GM18858 (cell line): ENCODE measurements at regions not wholly inside any gene's neighbourhood (a gene's known extent, or its start where the extent isn't known, plus 50 kb on each side); places are given as distances from the start of the nearest gene placed in this dataset.

Experiments used
- ATAC-seq: cut with Tn5 transposase; IDR thresholded peaks from one replicate; pipeline ENCODE4 v1.9.1; 2021; ENCODE audit not compliant: unreplicated experiment

DNA sequence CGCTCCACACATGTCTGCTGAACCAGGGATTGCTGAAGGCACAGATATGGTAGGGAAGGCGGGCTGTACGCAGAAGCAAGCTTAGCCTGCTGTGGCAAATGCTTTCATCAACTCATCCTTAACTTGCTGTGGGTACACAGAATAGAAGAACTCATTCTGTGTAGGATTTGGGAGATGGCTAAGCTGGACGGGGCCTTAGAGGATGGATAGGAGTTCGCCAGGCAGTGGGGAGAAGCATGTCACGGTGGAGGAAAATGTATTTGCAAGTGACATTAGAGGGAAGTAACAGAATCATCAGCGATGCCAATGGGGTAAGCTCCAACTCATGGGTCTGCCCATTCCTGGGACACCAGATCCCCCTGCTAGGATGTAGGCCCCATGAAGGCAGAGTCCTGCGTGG, 96.7 kb upstream of the SMIM21 start:
- ATAC-seq = no peak

DNA sequence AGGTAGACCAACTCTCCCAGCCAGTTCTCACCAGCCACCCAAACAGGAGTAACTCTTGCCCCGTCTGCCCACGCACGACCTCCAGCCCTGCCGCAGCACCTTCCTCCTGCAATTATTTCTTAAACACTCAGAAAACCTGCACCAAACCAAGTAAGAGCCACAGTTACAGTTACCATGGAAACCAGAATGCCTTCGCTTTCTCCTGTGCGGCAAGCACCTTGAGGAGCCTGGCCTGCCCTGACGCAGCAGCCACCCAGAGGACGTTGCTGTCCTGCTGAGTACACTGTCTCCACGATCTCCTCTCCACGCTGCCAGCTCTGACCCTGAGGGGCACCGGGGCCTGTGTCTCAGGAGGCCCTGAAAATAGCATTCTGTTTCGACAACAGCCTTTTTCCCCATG, 94.3 kb upstream of the SMIM21 start:
- no peak for ATAC-seq

DNA sequence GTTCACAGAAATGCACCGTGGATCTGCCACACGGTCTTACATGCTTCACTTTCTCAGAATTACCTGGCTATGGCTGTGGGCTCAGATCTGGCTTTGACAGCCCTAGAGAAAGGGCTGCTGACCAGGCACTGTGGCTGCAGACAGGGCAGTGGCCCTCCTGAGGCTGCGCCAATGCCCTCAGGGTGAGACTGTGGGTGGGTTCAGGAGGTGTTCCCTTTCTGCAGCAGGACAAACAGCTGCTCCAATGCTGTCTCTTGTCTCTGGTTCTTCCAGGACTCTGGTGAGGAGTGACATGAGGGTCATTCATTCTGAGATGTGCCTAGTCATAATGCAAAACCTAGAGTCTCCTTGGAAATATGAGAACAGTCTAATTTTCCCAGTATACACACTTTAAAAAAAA, 90.5 kb upstream of the SMIM21 start:
- no peak for ATAC-seq

DNA sequence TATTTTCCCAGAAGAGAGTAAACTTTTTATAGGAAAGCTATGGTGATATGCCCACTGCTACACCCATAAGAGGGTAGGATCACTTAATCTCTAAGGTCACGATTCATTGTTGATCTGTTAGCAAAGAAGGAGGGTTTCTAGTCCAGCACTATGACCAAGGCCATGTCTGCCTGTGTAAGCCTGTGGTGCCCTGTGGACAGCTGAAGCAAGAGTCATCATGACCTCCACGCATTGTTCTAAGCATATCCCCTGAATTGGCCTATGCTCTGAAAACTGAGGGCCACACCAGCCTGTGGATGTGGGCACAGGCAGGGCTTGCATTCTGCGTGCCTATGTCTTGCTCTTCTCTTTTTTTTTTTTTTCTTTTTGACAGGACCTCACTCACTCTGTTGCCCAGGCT, 89.8 kb upstream of the SMIM21 start:
- ATAC-seq = no peak

DNA sequence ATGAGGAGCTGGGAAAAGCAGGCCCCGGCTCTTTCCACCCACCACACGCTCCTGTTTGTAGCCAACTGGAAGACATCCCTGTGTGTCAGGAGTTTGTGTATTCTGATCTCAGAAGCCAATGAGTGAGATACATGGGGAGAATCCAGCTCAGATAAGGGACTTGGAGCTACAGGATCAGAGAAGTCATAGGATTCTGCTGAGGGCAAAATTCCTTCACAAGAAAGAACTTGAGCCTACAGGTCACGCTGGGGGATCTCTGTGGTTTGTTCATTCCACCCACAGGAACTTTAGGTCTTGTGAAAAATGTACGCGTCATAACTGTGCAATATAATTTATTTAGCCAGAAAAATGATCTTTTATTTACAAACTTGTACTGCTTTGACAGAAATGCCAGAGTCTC, 80.1 kb upstream of the SMIM21 start:
- no peak for ATAC-seq

DNA sequence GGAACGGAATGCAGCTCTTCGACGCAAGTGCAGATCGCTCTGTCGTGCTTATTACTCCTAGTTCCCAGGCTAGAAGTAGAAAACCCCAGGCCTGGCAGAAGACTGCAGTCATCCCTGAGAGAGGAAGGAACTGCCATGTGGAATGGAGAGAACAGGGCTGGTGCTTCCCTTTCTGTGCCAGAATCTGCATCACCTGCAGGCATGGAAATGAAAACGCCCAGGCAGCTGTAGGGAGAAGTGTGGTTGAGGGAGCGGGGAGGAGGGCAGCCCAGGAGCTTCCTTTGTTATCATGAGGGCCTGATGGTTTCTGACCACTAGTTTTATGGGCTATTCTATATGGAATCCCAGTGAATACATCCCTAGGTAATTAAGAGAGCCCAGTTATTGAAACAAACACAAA, 79.4 kb upstream of the SMIM21 start:
- no peak for ATAC-seq

DNA sequence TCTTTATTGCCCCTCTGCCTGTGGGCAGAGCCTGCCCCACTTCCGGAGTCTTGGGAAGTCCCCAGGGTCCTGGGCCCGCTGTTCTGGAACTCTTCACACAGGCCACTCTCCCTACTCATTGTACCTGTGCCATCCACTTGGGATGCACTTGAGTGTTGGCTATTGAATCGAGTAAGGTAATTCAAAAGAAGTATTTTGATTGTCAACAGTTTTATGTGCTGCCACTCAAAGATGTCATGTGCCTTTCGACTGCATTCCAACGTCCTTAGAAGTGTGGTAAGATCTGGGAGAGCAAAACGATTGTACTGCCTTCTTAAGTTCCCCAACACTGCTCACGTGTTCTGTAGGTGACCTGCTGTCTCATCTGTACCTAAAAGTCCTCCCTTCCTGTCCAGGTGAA, 77.0 kb upstream of the SMIM21 start:
- ATAC-seq = no peak

DNA sequence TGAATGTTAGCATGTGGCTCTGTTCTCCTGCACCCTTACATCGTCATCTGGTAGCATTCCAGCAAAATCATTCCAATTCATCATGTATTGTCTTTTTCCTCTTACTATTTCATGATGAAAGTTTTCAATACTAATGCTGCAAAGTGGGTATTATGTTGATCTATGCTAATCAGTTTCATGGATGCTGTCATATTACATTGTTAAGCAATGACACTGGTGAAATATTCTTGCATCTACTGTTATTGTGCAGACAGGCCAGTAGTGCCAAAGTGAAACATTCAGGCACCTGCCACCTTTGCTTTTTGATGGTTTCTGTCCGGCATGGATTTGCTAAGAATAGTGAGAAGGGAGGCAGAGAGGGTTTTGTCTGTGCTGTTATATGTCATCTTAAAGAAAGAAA, 76.1 kb upstream of the SMIM21 start:
- ATAC-seq = no peak

DNA sequence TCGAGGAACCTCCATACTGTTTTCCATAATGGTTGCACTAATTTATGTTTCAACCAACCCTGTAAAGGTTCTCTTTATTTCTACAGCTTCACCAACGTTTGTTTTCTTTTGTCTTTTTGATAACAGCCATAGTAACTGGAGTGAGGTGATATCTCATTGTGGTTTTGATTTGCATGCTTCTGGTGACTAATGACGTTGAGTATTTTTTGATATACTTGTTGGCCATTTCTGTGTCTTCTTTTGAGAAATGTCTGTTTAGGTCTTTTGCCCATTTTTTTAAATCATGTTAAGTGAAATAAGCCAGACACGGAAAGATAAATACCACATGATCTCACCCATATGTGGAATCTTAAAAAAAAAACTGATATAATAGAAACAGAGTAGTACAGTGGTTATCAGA, 74.8 kb upstream of the SMIM21 start:
- ATAC-seq = no peak

DNA sequence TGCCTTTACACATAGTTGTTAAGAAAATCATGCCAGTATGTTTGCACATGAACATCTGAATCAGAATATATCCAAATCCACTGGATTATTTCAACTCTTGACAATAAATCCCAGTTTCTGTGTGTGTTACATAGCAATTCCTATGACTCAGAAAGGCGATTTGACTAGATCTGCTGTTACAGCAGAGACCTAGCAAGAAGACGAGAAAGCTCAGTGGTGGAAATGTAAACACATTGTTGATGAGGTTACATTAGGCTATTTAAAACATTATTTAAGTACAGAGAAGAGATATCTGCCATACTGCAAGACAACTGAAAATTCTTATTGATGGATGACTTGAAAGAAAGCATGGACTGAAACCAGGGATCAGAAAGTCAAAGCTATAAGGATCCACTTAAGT, 73.0 kb upstream of the SMIM21 start:
- no peak for ATAC-seq

DNA sequence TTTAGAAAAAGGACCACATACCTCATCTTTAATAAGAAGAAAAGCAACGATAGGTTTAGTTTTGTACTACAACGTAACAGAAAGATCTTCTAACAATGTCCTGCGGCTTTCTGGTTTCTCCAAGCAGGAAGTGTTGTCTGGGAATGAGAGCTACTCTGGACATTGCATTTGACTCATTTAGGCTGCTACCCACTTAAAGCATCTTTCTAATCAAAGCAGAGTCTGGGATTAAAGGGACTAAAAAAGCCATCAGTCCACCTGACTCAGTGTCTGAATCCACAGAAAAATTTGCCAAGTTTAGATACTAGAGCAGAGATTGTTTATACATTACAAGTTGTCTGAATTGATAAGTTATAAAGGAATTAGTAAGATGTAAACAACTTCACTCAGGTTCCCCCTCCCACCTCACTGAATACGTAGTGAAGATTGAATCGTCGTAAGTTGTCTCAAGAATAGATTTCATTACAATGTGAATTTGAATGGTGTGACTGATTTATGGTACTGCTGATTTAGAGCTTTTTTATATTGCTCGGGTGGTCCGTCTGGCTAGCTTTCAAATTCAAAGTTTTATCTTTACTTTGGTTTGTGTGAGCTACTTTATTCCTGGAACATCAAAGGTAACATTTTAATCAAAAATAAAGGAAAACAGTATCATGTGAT, 70.2 kb upstream of the SMIM21 start:
- no peak for ATAC-seq

DNA sequence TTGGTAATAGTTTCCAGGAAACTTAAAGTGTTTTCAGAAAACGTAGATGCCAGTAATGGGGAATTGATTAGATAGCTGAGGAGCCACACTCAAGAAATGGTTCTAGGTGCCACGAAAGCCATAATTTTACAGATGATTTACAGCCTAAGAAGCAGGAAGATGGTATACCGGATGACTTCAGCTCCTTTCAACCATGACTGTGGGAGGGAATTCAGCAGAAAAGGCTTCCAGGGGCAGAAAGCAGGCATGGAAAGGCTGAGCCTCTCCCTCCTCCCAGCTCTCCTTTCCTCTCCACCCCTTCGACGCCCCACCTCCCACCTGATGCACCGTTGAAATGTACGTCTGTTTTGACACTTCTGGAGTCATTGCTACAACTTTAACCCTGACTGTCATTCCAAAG, 68.6 kb upstream of the SMIM21 start:
- no peak for ATAC-seq

DNA sequence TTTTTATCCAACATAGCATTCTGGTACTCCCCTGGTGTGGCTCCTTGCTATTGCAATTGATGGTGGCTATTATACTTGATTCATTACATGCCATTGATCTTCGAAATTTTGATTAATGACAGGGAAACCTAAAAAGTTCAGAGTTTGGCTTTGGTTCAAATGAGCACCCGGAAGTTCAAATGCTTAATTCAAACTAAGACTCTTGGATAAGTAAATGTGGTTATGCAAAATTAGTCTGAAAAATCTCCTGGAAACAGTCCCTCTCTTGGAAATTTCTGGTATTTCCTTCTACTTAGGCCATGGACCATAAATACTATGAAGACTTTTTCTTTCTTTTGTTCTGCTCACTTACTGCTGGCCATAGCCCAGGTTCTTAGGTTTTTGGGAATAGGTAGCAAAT, 65.3 kb upstream of the SMIM21 start:
- ATAC-seq = no peak

DNA sequence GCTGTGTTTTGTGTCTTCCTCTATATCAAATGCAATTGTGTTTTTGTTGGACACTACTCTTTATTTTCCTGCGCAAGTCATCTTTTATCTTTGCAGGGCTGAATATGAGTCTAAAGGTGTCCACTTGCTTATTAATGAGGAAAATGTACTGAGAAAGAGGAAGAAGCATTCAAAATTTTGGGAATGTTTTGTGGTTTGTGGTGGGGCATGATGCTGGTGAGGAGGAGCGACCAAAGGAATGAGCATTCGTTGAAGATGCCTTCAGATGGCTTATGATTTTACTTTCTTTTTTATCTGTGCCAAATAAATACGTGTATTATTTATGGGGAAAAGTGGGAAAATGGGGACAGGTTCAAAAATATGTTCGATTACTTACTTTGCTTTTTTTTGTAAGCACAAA, 63.9 kb upstream of the SMIM21 start:
- no peak for ATAC-seq

DNA sequence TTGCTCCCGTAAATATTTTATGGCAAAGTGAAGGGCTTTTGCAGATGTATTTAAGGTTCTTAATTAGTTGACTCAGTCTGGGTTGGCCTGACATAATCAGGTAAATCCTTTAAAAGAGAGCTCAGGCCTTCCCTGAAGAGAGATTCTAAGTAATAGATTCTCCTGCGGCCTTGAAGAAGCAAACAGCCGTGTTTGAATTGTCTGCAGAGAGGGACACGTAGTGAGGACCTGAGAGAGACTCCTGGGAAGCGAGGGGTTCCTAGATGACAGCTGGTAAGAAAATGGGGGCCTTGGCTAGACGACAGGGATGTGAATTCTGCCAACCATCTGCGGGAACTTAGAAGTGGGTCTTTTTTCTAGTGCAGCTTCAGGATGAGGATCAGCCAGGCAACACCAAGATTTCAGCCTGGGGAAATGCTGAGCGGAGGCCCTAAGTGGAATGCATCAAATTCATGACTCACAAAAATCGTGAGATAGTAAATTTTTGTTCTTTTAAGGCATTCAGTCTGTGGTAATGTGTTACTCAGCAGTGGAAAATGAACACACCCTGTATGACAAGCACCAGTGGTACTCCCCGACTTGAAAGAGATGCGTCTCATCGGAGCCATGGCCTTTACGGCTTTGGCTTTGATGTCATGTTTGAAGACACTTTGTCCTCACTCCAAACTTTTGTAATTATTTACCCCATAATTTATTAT, 62.1 kb upstream of the SMIM21 start:
- ATAC-seq = no peak

DNA sequence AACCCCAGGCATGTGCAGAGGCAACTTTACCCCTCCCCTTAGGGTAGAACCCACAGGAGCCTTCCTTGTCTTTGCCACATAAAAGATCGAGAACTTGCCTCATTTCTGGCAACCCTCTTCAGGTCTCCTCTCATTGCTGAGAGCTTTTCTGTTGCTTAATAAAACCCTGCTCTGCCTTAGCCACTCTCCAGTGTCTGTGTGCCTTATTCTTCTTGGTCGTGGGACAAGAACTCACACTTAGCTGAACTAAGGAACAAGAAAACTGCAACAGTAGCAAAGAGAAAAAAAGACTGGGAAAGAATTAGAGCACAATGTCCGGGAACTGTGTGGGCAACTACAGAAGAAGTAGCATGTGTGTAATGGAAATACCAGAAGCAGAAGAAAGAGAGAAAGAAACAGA, 56.2 kb upstream of the SMIM21 start:
- no peak for ATAC-seq

DNA sequence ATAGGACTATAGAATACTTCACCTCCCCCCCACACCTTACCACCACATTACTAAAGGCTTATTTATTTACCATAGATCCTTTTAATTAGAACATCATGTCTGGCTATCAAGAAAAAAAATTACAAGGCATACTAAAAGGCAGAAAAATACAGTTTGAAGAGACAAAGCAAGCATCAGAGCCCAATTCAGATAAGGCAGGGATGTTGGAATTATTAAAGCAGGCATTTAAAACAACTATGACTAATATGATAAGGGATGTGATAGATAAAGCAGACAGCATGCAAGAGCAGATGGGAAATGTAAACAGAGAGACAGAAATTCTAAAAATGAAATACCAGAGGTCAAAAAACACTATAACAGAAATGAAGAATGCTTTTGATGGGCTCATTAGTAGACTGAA, 55.4 kb upstream of the SMIM21 start:
- ATAC-seq = no peak

DNA sequence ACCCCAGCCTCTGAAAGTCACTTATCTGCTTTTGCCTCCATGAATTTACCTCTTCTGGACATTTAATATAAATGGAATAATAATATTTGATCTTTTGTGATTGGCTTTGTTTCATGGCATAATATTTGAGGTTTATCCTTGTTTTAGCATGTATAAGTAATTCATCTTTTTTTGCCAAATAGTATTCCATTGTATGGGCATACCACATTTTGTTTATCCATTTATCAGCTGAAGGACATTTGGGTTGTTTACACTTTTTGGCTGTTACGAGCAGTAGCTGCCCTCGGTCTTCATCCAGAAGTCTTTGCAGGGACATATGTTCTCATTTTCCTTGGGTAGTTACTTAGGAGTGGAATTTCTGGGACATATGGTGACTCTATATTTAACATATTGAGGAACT, 53.0 kb upstream of the SMIM21 start:
- ATAC-seq = no peak

DNA sequence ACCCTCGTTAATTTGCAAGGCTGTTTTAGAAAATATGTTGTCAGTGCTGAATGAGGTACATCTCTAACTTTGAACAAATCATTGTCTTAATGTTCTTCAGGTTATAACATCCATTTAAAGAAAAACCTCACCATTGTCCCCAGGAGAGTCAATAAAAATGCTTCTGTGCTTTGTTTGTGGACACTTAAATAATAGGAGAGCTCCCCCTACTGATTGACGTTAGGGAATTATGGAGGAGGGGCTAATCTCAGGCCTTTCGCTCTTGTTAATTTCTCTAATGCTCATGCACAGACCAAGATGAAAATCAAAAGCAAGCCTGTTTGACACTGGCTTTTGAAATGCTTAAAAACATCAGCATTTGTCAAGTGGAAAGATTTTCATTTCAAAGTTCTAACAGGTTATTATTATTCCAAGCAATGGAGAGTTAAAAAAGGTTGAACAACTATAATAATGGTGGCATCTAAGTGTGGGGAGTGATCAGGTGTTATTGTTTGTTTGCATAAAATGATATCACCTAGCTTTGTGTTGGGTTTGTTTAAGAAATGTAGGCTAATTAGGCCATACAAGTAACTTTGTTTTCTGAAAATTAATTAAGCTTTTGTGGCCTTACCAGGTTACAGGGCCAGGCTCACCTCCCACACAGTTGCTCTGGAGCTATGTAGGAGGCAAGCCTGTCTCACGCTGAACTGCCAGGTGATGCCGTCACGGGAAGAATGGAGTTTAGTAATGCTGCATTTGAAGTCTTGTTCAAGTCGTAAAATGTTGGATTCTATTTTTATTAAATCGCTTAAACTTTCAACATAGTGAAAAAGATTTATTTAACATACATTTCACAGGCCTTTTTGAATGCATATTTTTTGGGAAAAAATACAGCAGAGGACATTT, 51.7 kb upstream of the SMIM21 start:
- no peak for ATAC-seq

DNA sequence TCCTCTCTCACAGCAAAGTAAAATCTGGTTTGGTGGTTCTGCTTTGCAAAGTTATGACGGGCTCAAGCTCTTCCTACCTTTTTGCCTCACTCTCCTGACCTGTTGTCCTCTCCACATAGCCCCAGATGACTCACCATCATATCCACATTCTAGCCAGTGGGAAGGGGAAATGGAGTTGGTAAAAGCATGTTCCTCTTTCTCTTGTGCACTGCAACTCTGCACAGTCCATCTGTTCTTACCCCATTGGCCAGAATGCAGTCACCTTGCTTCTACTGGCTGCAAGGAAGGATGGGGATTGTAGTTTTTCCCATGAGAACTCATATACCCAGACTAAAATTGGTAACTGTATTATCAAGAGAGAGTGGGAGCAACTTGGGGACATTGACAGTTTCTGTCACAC, 50.4 kb upstream of the SMIM21 start:
- no peak for ATAC-seq
